H1 (cell line): ENCODE measurements at regions not wholly inside any gene's neighbourhood (a gene's known extent, or its start where the extent isn't known, plus 50 kb on each side); places are given as distances from the start of the nearest gene placed in this dataset.

Experiments
- CTCF ChIA-PET: fragments of 300-600 bp; sonication (Branson Sonifier 250); formaldehyde crosslinking; loops from one replicate; lab custom pipeline; 2021; ENCODE audit not compliant: partially characterized antibody; lab: Charles Lee
- POLR2A ChIA-PET: fragments of 300-600 bp; sonication (Branson Sonifier 250); formaldehyde crosslinking; loops from one replicate; lab custom pipeline; 2021; ENCODE audit warnings: inconsistent platforms; ENCODE audit not compliant: partially characterized antibody; lab: Charles Lee
- DNase-seq, 2 experiments: peaks; one replicate each; pipeline versions ENCODE4 v3.0.0 to v3.0.0-alpha.2; 2010 to 2022; ENCODE audit warnings: low spot score in 2 of 2, low read depth in 1 of 2, mixed read lengths in 1 of 2
- FAIRE-seq: peaks from 2 replicates; lab custom pipeline; 2011; peaks lifted over from hg19 to GRCh38; lab: Jason Lieb, UNC
- H2AFZ ChIP-seq: 2 replicates; pipeline ENCODE4 v1.8.1; 2012; ENCODE audit warnings: low read length, inconsistent platforms
- H2AK5ac ChIP-seq: 2 replicates; pipeline ENCODE4 v1.6.1; 2013; ENCODE audit warnings: low read depth, low read length
- H2BK120ac ChIP-seq: replicated peaks from 2 replicates; pipeline ENCODE3; 2013; ENCODE audit warnings: low read depth, low read length, inconsistent platforms
- H2BK12ac ChIP-seq: 2 replicates; pipeline ENCODE4 v1.6.1; 2013; ENCODE audit warnings: low read depth, low read length
- H2BK15ac ChIP-seq: 2 replicates; pipeline ENCODE4 v1.6.1; 2013; ENCODE audit warnings: low read length
- H2BK20ac ChIP-seq: 2 replicates; pipeline ENCODE4 v1.6.1; 2013; ENCODE audit warnings: low read length
- H2BK5ac ChIP-seq: 2 replicates; pipeline ENCODE4 v1.6.1; 2013; ENCODE audit warnings: low read depth, low read length
- H3K14ac ChIP-seq: 2 replicates; pipeline ENCODE4 v1.6.1; 2013; ENCODE audit warnings: inconsistent platforms; ENCODE audit not compliant: insufficient read length
- H3K18ac ChIP-seq: 2 replicates; pipeline ENCODE4 v1.6.1; 2013; ENCODE audit warnings: low read length; ENCODE audit errors: extremely low read depth
- H3K23ac ChIP-seq: 2 replicates; pipeline ENCODE4 v1.6.1; 2013; ENCODE audit warnings: inconsistent platforms; ENCODE audit not compliant: insufficient read length
- H3K23me2 ChIP-seq: 2 replicates; pipeline ENCODE4 v1.6.1; 2013; ENCODE audit warnings: low read depth, low read length
- H3K27ac ChIP-seq: 2 replicates; pipeline ENCODE4 v1.6.1; 2011; ENCODE audit warnings: low read depth, low read length, inconsistent platforms
- H3K27me3 ChIP-seq, 4 experiments: replicated peaks in 1 of 4; 1 replicate in 1 of 4; 2 replicates in 3 of 4; pipeline versions ENCODE4 v1.6.1 to v1.8.1; 2011 to 2013; ENCODE audit warnings: low read length in 3 of 4, mild to moderate bottlenecking in 3 of 4, inconsistent platforms in 2 of 4, mixed read lengths in 2 of 4, moderate library complexity in 1 of 4; ENCODE audit not compliant: control insufficient read depth in 3 of 4, insufficient read depth in 3 of 4; ENCODE audit errors: extremely low read depth in 1 of 4
- H3K36me3 ChIP-seq, 4 experiments: 2 replicates each; pipeline versions ENCODE4 v1.6.1 to v1.8.1; 2011 to 2013; ENCODE audit warnings: mild to moderate bottlenecking in 4 of 4, low read length in 3 of 4, moderate library complexity in 2 of 4, control low read depth in 1 of 4, inconsistent platforms in 1 of 4; ENCODE audit not compliant: insufficient read depth in 4 of 4, control insufficient read depth in 2 of 4
- H3K4ac ChIP-seq: replicated peaks from 2 replicates; pipeline ENCODE3; 2013; ENCODE audit warnings: low read length, low read depth, mixed read lengths, inconsistent platforms; ENCODE audit not compliant: insufficient read length
- H3K4me1 ChIP-seq, 4 experiments: replicated peaks in 1 of 4; 1 replicate in 1 of 4; 2 replicates in 3 of 4; pipeline versions ENCODE4 v1.6.1 to v1.8.1; 2011 to 2013; ENCODE audit warnings: low read length in 3 of 4, inconsistent platforms in 2 of 4, mixed read lengths in 1 of 4; ENCODE audit not compliant: insufficient read depth in 4 of 4, control insufficient read depth in 3 of 4
- H3K4me2 ChIP-seq, 2 experiments: 2 replicates each; pipeline versions ENCODE4 v1.6.1 to v1.8.1; 2011 to 2013; ENCODE audit warnings: low read depth in 2 of 2, low read length in 2 of 2, control low read depth in 1 of 2, inconsistent platforms in 1 of 2, mild to moderate bottlenecking in 1 of 2; ENCODE audit not compliant: insufficient read depth in 1 of 2
- H3K4me3 ChIP-seq, 4 experiments: fragments of 200-600, 300-600 bp in 1 of 4; sonication (generic), shearing (Covaris generic), sonication (Bioruptor Twin) in 1 of 4; 2 replicates each; pipeline versions ENCODE4 v1.5.1 to v1.8.1; 2011 to 2016; ENCODE audit warnings: low read length in 4 of 4, low read depth in 3 of 4, control low read depth in 2 of 4, inconsistent platforms in 2 of 4, mild to moderate bottlenecking in 2 of 4, mixed read lengths in 1 of 4, moderate library complexity in 1 of 4; ENCODE audit not compliant: insufficient read depth in 2 of 4; ENCODE audit errors: extremely low read depth in 1 of 4
- H3K56ac ChIP-seq: replicated peaks from 2 replicates; pipeline ENCODE3; 2013; ENCODE audit warnings: low read depth, mild to moderate bottlenecking, mixed read lengths, low read length, inconsistent platforms; ENCODE audit not compliant: insufficient read length
- H3K79me1 ChIP-seq: 2 replicates; pipeline ENCODE4 v1.6.1; 2013; ENCODE audit warnings: low read depth, low read length, control low read depth
- H3K79me2 ChIP-seq, 2 experiments: 2 replicates each; pipeline versions ENCODE4 v1.6.1 to v1.8.1; 2012 to 2013; ENCODE audit warnings: low read length in 2 of 2, mild to moderate bottlenecking in 2 of 2, inconsistent platforms in 1 of 2; ENCODE audit not compliant: insufficient read depth in 2 of 2, control insufficient read depth in 1 of 2
- H3K9ac ChIP-seq, 4 experiments: replicated peaks in 1 of 4; 1 replicate in 1 of 4; 2 replicates in 3 of 4; pipeline versions ENCODE4 v1.6.1 to v1.8.1; 2011 to 2013; ENCODE audit warnings: low read depth in 3 of 4, low read length in 3 of 4, control low read depth in 2 of 4, mild to moderate bottlenecking in 2 of 4, moderate library complexity in 2 of 4, inconsistent platforms in 1 of 4; ENCODE audit errors: extremely low read depth in 1 of 4
- H3K9me3 ChIP-seq, 2 experiments: 2 replicates each; pipeline versions ENCODE4 v1.6.1 to v1.8.1; 2012 to 2013; ENCODE audit warnings: mild to moderate bottlenecking in 2 of 2, moderate library complexity in 2 of 2, control low read depth in 1 of 2, inconsistent platforms in 1 of 2, low read depth in 1 of 2, low read length in 1 of 2, mixed read lengths in 1 of 2; ENCODE audit not compliant: insufficient read depth in 2 of 2
- H4K20me1 ChIP-seq, 2 experiments: replicated peaks in 1 of 2; 2 replicates each; pipeline versions ENCODE3 to v1.8.1; 2011 to 2013; ENCODE audit warnings: inconsistent platforms in 2 of 2, low read length in 2 of 2, mild to moderate bottlenecking in 1 of 2; ENCODE audit not compliant: insufficient read depth in 2 of 2, control insufficient read depth in 1 of 2
- H4K5ac ChIP-seq: 2 replicates; pipeline ENCODE4 v1.6.1; 2013; ENCODE audit warnings: low read length, low read depth, mixed read lengths, inconsistent platforms; ENCODE audit not compliant: insufficient read length
- H4K8ac ChIP-seq: 2 replicates; pipeline ENCODE4 v1.8.0; 2013; ENCODE audit warnings: mild to moderate bottlenecking, moderate library complexity, low read length, inconsistent platforms; ENCODE audit not compliant: insufficient read depth; ENCODE audit errors: extremely low read depth
- H4K91ac ChIP-seq: replicated peaks from 2 replicates; pipeline ENCODE3; 2013; ENCODE audit warnings: low read length, mixed read lengths, inconsistent platforms; ENCODE audit not compliant: insufficient read length
- BCL11A ChIP-seq, 2 experiments: IDR thresholded peaks; one replicate each; pipeline ENCODE4 v1.6.1; 2011; ENCODE audit warnings: low read depth in 2 of 2, low read length in 2 of 2, mild to moderate bottlenecking in 2 of 2
- CHD1 ChIP-seq: IDR thresholded peaks from 2 replicates; pipeline ENCODE4 v1.6.1; 2012; ENCODE audit warnings: low read depth, low read length, improper control_type of control experiment
- FOSL1 ChIP-seq: IDR thresholded peaks from 2 replicates; pipeline ENCODE4 v1.6.1; 2011; ENCODE audit warnings: mild to moderate bottlenecking, low read depth, low read length, moderate library complexity; ENCODE audit not compliant: insufficient read depth
- JUND ChIP-seq: IDR thresholded peaks from 2 replicates; pipeline ENCODE4 v1.6.1; 2011; ENCODE audit warnings: mild to moderate bottlenecking, improper control_type of control experiment, low read length
- WGBS, 2 experiments: shearing (Covaris generic) in 1 of 2; methylation state at CpG; one replicate each; pipeline versions ENCODE4 v1.1.6 to v1.1.7; 2013 to 2015; ENCODE audit warnings: low lambda C conversion rate in 2 of 2, mixed read lengths in 2 of 2, inconsistent platforms in 1 of 2, low coverage in 1 of 2, missing lambda C conversion rate in 1 of 2; ENCODE audit not compliant: insufficient replicate concordance in 2 of 2, insufficient coverage in 1 of 2, insufficient read length in 1 of 2; ENCODE audit errors: extremely low coverage in 1 of 2, missing lambda C conversion rate in 1 of 2; 5-methylcytosine and 5-hydroxymethylcytosine counted together
- TF ChIP-seq, protein P1 (sequence below): IDR thresholded peaks from 2 replicates; pipeline ENCODE4 v1.6.1; 2012; ENCODE audit warnings: inconsistent platforms

DNA sequence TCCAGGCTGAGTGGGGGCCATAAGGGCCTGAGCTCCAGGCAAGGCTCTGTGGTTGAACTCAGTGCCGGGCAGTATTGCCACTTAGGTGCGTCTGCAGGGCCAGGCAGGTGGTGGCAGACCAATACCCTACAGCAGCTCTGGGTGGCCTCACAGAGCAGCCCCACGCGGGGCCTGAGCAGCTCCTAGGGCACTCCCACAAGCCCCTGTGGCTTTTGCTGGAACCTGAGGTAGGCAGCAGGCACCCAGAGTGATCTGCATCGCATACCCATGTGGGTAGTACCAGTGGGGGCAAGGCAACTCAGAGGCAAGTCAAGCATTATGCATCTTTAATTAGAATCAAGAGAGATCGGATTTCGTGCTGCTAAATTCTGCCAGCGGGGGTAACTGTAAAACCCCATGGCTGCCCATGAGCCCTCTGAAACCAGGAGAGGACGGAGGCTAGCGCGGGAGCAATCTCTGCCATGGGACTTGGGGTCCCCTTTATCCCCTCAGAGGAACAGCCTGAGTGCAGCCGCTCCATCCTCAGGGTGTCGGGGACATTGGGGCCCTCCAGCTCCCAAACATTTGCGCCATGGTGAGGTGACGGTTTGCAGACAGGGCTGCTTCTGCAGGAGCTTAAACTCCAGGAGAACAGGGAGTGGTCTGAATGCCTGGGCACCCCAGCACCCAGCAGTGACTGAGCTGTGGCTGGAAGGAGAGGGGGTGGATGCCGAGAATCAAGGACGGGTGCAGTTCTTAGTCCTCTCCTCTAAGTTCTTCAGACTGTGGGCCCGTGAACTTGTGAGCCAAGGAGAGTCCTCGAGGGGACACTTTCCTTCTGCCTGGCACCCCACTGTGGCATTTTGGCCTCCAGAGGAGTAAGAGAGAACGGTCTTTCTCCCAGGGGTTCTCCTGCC lies 62.4 kb upstream of the PCSK6 start:
- Histone ChIP-seq H3K27ac (no peak overlapping the region), H4K91ac (no peak overlapping the region), H3K9me3 (no peaks in the 10 kb centered on the region), H3K4me1 (peaks cover 0 to 2% (median 0%) of the 10 kb centered on the region in 4 experiments; a peak in 1 of 7 replicates), H4K5ac (no peak overlapping the region), H3K23me2 (no peaks in the 10 kb centered on the region), H3K79me1 (no peaks in the 10 kb centered on the region), H4K8ac (no peak overlapping the region), H3K9ac (no peak overlapping the region), H3K23ac (no peak overlapping the region), H2BK15ac (no peak overlapping the region), H2BK120ac (no peak overlapping the region), H2BK20ac (no peak overlapping the region), H2BK5ac (no peak overlapping the region), H3K4ac (no peak overlapping the region), H2AFZ (no peak overlapping the region), H2BK12ac (no peak overlapping the region), H3K14ac (no peak overlapping the region), H4K20me1 (no peaks in the 10 kb centered on the region), H3K79me2 (no peaks in the 10 kb centered on the region), H3K36me3 (no peaks in the 10 kb centered on the region), H3K56ac (no peak overlapping the region), H3K27me3 (0 out of 7 replicates have a peak, but pooled peaks cover 0 to 2% (median 0%) of the 10 kb centered on the region in 4 experiments), H2AK5ac (no peak overlapping the region), H3K4me2 (no peak overlapping the region), H3K18ac (no peak overlapping the region), H3K4me3 (no peak overlapping the region)
- CTCF ChIA-PET: interaction anchor here (0.9 to 1.8 kb wide), 4 partner anchors 15 to 89 kb away, joined by 3 to 5 read pairs (median 4); no protein-coding TSS in a partner anchor
- no peak for DNase-seq
- POLR2A ChIA-PET: no interaction called here
- 90% methylated on average over 20 of the region's 20 CpGs; no CpG with 5 or more reads in 1 of the 2 experiments for WGBS, 2 experiments
- no peak for FAIRE-seq
- TF ChIP-seq, protein P1, sequence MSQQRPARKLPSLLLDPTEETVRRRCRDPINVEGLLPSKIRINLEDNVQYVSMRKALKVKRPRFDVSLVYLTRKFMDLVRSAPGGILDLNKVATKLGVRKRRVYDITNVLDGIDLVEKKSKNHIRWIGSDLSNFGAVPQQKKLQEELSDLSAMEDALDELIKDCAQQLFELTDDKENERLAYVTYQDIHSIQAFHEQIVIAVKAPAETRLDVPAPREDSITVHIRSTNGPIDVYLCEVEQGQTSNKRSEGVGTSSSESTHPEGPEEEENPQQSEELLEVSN: no peak
- TF ChIP-seq CHD1: no peak
- no peak for TF ChIP-seq FOSL1
- no peak for TF ChIP-seq JUND
- TF ChIP-seq BCL11A (IDR thresholded peaks at IDR 0.05; ENCODE audit: low read depth in 2 of 2, low read length in 2 of 2): no peak
